ENCODE measurements at regions not wholly inside any gene's neighbourhood (a gene's known extent, or its start where the extent isn't known, plus 50 kb on each side); places are given as distances from the start of the nearest gene placed in this dataset.

GRCh38 chr10:28930514-28931495 lies 253.5 kb downstream of the BAMBI start:
- no peak for DNase-seq

DNA sequence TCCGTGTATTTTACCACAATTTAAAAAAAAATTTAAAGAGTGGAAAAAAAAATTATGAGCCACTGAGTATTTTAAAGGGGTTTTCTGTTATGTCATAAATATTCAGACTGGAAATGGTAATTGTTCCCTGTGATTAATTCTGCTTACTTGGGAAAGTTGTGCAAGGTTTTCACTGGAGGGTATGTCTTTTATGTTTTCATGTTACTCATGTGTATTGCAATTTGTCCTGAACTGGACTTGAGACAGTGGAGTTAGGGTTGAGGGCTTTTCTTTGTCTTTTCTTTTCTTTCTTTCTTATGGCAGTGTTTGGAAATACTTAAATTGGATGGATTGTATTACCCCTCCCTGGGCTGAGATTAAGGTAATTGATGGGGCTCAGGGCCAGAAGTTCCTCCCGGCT lies 257.7 kb downstream of the BAMBI start:
- DNase-seq, result no peak

DNA sequence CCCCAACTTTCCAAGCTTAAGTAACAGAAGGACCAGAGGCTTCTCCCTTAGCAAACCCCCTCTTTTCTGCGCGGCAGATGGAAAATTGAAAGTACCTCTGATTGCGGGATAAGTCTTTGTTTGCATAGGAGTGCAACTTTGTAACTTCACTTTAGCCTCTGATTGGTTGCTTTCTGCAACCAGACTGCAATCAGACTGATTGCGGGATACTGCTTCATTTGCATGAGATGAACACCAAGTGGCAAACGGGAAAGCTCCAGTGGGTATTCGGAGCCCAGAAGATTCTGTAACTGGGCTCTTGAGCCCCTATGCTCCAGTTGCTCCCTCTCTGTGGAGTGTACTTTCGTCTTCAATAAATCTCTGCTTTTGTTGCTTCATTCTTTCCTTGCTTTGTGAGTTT lies 260.6 kb downstream of the BAMBI start:
- no peak for DNase-seq

GRCh38 chr10:28938745-28939144 lies 261.4 kb downstream of the BAMBI start:
- no peak for DNase-seq

- no peak for DNase-seq
Observed at GRCh38 chr10:28939281-28940157, 262.2 kb downstream of the BAMBI start.

- no peak for DNase-seq
Observed at GRCh38 chr10:28940158-28940888, 263.0 kb downstream of the BAMBI start.

DNA sequence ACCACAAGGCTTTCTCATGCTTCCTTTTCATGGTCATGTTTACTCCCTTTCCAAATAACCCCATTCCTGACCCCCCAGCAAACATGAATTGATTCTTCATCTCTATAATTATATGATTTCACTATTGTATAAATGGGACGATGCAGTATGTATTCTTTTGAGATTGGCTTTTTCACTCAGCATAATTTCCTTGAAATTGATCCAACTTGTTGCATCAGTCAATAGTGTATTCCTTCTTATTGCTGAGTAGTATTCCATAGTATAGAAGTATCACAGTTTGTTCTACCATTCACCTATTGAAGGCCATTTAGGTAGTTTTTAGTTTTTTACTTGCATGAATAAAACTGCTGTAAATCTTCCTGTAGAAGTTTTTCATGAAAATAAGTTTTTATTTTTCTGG lies 264.7 kb downstream of the BAMBI start:
- no peak for DNase-seq

DNA sequence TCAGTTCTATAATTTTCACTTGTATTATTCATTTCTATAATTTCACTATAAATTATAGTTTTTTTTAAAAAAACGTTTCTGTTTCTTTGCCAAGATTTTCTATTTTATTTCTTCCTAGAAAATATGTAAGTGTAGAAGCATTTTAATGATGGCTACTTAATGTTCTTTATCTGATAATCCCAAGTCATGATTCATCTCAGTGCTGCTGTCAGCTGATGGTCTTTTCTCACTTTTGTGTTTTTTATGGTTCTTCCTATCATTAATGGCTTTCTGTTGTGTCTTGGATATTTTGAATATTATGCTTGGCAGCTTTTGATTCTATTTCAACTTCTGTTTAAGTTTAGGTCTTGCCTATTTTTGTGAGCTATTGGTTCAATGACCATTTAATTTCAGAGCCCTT lies 268.6 kb downstream of the BAMBI start:
- no peak for DNase-seq

GRCh38 chr10:28946479-28946878 lies 269.2 kb downstream of the BAMBI start:
- DNase-seq, result no peak

DNA sequence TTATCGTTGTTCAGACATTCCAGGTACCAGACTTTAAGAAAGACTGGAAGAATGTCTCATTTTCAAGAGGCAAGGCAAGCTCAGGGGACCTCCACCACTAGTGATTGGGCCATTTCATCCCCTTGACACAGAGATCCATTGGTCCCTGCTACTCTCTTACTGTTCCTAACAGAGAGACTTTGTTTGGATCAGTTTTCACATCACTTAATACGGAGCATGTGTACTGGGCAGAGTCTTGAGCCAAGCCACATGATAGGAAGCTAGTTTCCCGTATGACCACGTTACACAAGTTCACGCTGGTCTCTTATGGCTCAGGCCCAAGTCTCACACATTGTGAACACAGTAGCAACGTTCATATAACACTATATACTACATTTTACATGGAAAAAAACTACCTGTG lies 269.9 kb downstream of the BAMBI start:
- DNase-seq, result no peak

GRCh38 chr10:28948046-28948445 lies 270.7 kb downstream of the BAMBI start:
- DNase-seq, result no peak

DNA sequence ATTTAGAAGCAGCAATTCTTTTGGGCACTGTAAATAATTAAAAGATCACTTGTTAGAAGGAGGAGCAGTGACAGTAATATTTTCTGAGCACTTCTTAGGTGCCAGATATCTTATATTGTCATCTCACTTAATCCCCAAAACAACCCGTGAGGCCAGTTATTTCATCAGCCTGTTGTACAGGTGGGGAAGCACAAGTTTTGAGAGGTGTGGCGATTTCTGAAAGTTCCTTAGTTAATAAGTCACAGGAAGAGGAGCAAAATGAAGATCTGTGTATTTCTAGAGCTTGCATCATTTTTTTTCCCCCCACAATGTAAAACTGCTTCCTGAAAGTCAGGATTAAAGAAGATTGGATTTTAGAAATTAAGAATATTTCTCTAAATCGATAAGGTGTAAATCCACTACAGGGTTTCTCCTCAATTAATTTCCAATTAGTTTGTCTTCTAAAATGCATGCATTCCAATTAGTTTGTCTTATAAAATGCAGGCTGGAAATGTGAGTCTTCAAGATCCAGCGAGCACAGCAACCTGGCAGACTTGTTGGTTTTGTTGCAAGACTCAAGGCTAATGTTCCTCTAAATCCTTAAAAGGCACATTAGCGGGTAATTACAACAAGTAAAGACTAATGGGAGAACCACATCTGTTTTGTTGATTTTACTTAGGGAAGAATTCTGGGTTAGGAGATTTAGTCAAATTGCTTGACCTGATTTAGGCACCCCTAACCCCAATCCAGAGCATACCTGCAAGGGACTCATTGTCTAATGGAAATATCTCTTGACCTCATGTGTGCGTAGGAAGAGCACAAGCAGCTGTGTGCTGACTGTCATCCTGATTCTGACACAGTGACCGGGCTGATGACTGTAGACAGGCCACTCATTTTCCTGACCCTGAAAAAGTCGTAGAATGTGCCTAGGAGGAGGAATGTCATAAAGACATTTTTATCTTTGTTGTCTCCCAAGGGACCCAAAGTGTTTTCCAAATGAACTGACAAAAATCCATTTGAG lies 272.0 kb downstream of the BAMBI start:
- no peak for DNase-seq

DNA sequence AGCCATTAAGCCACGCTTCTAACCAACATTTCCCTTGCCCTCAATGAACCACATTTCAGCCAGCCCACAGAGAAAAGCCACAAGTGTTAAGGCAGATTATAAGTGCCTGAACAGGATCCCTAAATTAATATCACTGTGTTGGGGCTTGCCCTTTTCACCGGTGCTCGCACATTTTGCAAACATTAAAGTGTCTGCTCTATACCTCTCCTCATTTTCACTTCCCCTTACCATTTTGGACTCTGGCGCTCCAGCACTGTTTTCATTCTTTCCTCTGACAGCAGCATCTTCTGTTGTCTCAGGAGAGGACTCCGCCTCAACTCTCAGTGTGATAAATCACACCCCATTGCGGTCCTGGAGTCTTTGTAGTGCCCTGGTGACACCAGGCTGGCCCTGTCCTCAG lies 274.2 kb downstream of the BAMBI start:
- no peak for DNase-seq

DNA sequence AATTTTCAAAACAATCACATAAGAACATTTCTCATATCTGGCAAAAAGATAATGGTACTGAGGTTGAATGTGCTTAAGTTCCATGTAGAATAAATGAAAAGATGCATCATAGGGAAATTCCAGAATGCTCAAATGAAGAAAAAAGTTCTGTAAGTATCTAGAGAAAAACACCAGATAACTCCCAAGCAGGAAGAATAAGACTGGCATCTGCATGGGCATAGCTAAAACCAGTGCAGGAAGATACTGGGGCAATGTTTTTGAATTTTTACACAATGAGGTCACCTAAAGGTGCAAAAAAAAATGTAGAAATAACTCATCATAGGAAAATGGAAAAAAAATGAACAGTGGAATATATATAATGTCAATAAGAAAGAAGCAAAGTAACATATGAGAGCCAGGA lies 275.2 kb downstream of the BAMBI start:
- DNase-seq, result no peak

- no peak for DNase-seq
Observed at GRCh38 chr10:28954211-28954610, 276.9 kb downstream of the BAMBI start.

- DNase-seq, result no peak
Observed at GRCh38 chr10:28958468-28958867, 281.1 kb downstream of the BAMBI start.

DNA sequence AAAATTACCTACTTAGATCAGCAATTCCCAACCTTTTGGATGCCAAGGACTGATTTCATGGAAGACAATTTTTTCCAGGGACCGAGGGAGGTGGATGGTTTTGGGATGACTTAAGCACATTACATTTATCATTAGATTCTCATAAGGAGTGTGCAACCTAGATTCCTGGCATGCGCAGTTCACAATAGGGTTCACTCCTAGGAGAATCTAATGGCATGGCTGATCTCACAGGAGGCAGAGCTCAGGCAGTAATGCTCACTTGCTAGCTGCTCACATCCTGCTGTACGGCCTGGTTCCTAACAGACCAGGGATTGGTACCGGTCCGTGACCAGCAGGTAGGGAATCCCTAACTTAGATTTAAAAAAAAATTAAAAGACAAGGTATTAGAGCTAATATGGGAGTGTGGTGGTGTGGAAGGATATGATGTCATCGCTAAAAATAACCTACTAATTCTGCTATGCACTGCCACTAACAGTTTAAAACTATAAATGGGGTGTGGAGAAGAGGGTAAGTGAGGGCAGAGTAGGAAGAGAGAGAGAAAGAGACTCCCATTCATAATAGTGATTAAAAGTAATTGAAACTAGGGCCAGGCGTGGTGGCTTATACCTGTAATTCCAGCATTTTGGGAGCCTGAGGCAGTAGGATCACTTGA lies 282.7 kb downstream of the BAMBI start:
- DNase-seq, result no peak

GRCh38 chr10:28962768-28963167 lies 285.4 kb downstream of the BAMBI start:
- DNase-seq, result no peak

GRCh38 chr10:28963539-28964221 lies 286.4 kb downstream of the BAMBI start:
- DNase-seq, result no peak

- DNase-seq, result no peak
Observed at GRCh38 chr10:28965937-28966336, 288.6 kb downstream of the BAMBI start.

GRCh38 chr10:28967031-28967430 lies 289.7 kb downstream of the BAMBI start:
- DNase-seq, result no peak
